ENCODE measurements at regions not wholly inside any gene's neighbourhood (a gene's known extent, or its start where the extent isn't known, plus 50 kb on each side); places are given as distances from the start of the nearest gene placed in this dataset.

DNA sequence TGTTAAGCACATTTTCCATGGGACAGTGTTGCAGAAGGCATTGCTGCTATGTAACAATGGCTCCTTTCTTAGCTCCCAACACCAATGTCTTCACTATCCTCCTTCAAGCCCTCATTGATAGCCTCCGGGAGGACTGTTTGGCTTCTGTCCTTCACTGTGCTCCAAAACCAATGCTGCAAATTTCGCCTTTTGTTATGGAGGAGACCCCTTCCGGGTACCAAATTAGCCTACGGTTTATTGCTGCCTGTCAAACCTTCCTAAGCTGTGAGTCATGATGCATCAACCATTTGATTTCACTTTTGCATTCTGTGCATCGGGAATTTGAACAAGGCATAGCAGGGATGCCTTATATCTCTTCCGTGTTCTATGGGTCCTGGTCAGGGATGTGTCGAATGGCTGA lies 432.9 kb downstream of the GATA3 start:
- Histone ChIP-seq H3K27ac (ENCODE audit: low read length) (no peak overlapping the region), H3K9ac (ENCODE audit: low read depth, low read length) (no peak overlapping the region)

DNA sequence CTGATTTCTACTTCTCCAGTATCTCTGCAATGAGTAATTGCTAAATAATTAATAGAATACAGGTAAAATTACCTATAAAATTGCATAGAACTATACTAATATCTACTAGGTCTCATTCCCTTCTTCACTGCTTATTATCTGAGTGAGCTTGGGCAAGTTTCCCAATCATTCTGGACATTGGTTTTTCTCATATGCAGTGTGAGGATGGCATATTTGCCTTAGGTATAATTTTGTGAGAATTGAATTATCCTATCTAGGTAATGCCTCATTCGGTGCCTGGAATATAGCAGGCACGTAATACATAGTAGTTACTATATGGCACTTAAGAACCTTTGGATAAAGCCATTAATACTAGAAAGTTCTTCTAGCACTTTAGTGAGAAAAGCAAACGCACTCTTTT lies 434.7 kb downstream of the GATA3 start:
- Histone ChIP-seq H3K27ac (ENCODE audit: low read length) (no peak overlapping the region), H3K27me3 (ENCODE audit: insufficient read depth, low read length) (no peaks in the 10 kb centered on the region), H3K4me1 (ENCODE audit: insufficient read depth, low read length) (no peaks in the 10 kb centered on the region; the same call in 1 of the 2 replicates), H3K36me3 (ENCODE audit: insufficient read depth, low read depth, low read length) (no peaks in the 10 kb centered on the region), H3K9ac (ENCODE audit: low read depth, low read length) (no peak overlapping the region), H3K9me3 (ENCODE audit: insufficient read depth, low read depth, low read length) (no peaks in the 10 kb centered on the region), H3K4me3 (ENCODE audit: low read length) (no peak overlapping the region)

More for the DNA sequence above, 432.9 kb downstream of the GATA3 start:
- H3K4me3 ChIP-seq (ENCODE audit: low read length): no peak overlapping the region
- H3K36me3 ChIP-seq (ENCODE audit: insufficient read depth, low read depth, low read length): no peaks in the 10 kb centered on the region
- H3K27me3 ChIP-seq (ENCODE audit: insufficient read depth, low read length): no peaks in the 10 kb centered on the region; the same call in 1 of the 2 replicates
- H3K4me1 ChIP-seq (ENCODE audit: insufficient read depth, low read length): no peaks in the 10 kb centered on the region; the same call in 1 of the 2 replicates
- no peaks in the 10 kb centered on the region for H3K9me3 ChIP-seq (ENCODE audit: insufficient read depth, low read depth, low read length)

DNA sequence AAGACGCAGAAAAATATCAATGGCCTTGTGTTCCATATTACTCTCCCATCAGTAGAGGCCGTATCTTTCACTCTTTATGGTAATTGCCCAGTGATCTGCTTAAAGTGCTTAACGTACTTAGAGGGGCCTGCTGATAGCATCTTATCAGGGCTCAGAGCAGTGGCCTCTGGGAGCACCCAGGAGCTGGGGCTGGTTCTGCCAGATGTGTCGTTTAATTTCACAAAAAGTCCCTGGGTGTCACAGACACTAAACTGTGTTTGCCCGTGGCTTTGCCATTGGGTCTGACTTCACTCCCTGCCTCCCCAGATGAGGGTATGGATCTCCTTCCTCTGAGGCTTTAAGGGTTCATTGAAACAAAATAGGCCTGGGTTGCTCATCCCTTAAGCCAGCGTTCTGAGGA lies 435.3 kb downstream of the GATA3 start:
- Histone ChIP-seq H3K9ac (ENCODE audit: low read depth, low read length) (no peak overlapping the region), H3K4me1 (ENCODE audit: insufficient read depth, low read length) (no peaks in the 10 kb centered on the region; the same call in 1 of the 2 replicates), H3K27ac (ENCODE audit: low read length) (no peak overlapping the region), H3K4me3 (ENCODE audit: low read length) (no peak overlapping the region), H3K27me3 (ENCODE audit: insufficient read depth, low read length) (no peaks in the 10 kb centered on the region; the same call in 1 of the 2 replicates), H3K9me3 (ENCODE audit: insufficient read depth, low read depth, low read length) (no peaks in the 10 kb centered on the region), H3K36me3 (ENCODE audit: insufficient read depth, low read depth, low read length) (no peaks in the 10 kb centered on the region)

DNA sequence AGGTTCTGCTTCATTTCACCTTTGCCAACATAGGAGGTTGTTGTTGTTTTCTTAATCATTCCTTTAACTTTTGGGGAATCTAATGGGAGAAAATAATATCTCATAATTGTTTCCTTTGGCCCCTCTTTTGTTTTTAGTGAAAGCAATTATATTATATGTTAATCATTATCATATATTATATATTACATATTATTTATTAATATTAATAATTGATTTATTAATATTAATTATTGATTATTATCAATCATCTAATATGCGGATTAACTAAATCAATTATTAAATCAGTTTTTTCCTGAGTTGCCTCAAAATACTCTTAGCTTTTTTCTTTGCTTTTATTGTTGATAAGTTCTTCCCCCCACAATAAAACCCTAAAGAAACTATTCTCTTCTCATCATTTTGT lies 443.8 kb downstream of the GATA3 start:
- no peak overlapping the region for H3K9ac ChIP-seq (ENCODE audit: low read depth, low read length)
- no peaks in the 10 kb centered on the region; the same call in 1 of the 2 replicates for H3K27me3 ChIP-seq (ENCODE audit: insufficient read depth, low read length)
- H3K9me3 ChIP-seq (ENCODE audit: insufficient read depth, low read depth, low read length): no peaks in the 10 kb centered on the region
- peaks cover 13% of the 10 kb centered on the region; the same call in 1 of the 2 replicates for H3K4me1 ChIP-seq (ENCODE audit: insufficient read depth, low read length)
- H3K36me3 ChIP-seq (ENCODE audit: insufficient read depth, low read depth, low read length): no peaks in the 10 kb centered on the region
- no peak overlapping the region for H3K27ac ChIP-seq (ENCODE audit: low read length)
- H3K4me3 ChIP-seq (ENCODE audit: low read length): no peak overlapping the region

DNA sequence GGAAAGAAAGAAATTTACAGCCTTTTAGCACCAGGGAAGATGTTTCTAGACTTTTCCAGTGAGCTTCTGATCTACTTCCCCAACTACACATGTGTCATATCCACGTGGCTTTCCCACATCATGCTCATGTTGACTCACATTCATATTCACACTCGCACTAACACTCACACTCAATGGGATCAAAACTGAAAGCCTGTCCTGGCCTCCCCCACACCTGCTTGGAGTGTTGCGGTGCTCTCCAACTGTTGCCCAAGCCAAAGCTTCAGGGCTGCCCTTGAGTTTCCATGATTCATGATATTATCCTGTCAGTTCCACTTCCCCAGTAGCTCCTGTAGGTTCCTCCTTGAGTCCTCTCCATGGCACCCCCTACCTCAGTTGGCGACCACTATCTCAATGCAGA lies 444.4 kb downstream of the GATA3 start:
- H3K27me3 ChIP-seq (ENCODE audit: insufficient read depth, low read length): no peaks in the 10 kb centered on the region; the same call in 1 of the 2 replicates
- H3K4me3 ChIP-seq (ENCODE audit: low read length): no peak overlapping the region
- H3K36me3 ChIP-seq (ENCODE audit: insufficient read depth, low read depth, low read length): no peaks in the 10 kb centered on the region
- no peaks in the 10 kb centered on the region for H3K9me3 ChIP-seq (ENCODE audit: insufficient read depth, low read depth, low read length)
- no peak overlapping the region for H3K9ac ChIP-seq (ENCODE audit: low read depth, low read length)
- H3K4me1 ChIP-seq (ENCODE audit: insufficient read depth, low read length): peaks cover 16% of the 10 kb centered on the region; the same call in 1 of the 2 replicates
- H3K27ac ChIP-seq (ENCODE audit: low read length): no peak overlapping the region

DNA sequence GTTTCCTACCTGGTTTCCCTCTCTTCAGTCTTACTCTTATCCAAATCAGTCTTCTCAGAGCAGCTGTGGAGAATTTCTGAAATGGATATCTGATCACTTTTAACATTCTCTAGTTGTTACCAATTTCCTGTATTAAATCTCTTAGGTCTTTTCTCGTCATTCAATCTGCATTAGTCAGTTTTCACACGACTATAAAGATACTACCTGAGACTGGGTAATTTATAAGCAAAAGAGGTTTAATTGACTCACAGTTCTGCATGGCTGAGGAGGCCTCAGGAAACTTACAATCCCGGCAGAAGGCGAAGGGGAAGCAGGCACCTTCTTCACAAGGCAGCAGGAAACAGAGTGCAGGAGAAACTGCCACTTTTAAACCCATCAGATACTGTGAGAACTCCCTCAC lies 444.8 kb downstream of the GATA3 start:
- Histone ChIP-seq H3K9ac (ENCODE audit: low read depth, low read length) (no peak overlapping the region), H3K4me1 (ENCODE audit: insufficient read depth, low read length) (peaks cover 20% of the 10 kb centered on the region; the same call in 1 of the 2 replicates), H3K27me3 (ENCODE audit: insufficient read depth, low read length) (no peaks in the 10 kb centered on the region; the same call in 1 of the 2 replicates), H3K9me3 (ENCODE audit: insufficient read depth, low read depth, low read length) (no peaks in the 10 kb centered on the region), H3K4me3 (ENCODE audit: low read length) (no peak overlapping the region), H3K36me3 (ENCODE audit: insufficient read depth, low read depth, low read length) (no peaks in the 10 kb centered on the region), H3K27ac (ENCODE audit: low read length) (no peak overlapping the region)

DNA sequence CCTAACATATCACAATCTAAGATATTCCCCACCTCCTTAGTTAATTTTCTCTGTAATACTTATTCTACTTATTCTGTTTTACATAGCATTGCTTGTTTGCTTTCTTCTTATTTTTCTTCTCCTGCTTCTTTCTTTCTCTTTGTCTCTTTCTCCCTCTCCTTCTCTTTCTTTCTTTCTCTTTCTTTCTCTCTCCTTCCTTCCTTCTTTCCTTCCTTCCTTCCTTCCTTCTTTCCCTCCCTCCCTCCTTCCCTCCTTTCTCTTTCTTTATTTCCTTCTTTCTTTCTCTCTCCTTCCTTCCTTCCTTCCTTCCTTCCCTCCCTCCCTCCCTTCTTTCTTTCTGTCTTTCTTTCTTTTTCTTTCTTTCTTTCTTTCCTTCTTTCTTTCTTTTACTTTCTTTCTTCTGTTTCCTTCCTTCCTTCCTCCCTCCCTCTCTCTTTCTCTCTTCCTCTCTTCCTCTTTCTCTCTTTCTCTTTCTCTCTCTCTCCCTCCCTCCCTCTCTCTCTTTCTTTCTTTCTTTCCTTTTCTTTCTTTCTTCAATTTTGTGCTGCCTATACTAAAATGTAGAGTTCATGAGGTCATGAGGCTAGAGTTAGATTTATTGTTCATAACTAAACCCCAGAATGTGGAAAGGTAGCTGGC lies 445.4 kb downstream of the GATA3 start:
- Histone ChIP-seq H3K27ac (ENCODE audit: low read length) (no peak overlapping the region), H3K9me3 (ENCODE audit: insufficient read depth, low read depth, low read length) (no peaks in the 10 kb centered on the region), H3K4me3 (ENCODE audit: low read length) (no peak overlapping the region)

DNA sequence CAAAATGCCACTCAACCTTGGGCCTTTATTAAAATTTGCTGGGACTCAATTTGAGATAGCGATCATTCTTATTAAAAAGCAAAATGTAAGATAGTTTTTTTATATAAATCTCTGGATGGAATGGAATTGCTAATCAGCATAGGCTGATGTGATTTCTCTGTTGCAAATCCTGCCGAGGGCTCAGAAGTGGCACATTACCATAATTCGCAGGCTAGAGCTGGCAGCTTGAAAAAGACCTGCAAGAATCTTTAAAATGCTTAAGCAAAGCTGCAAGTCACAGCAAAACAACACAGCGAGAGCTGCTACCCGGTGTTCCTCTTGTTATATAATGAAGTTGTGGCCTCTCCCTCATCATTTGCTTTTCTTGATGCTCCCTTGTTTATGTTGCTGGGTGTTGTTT lies 448.1 kb downstream of the GATA3 start:
- Histone ChIP-seq H3K36me3 (ENCODE audit: insufficient read depth, low read depth, low read length) (no peaks in the 10 kb centered on the region), H3K27me3 (ENCODE audit: insufficient read depth, low read length) (no peaks in the 10 kb centered on the region), H3K27ac (ENCODE audit: low read length) (no peak overlapping the region), H3K9me3 (ENCODE audit: insufficient read depth, low read depth, low read length) (no peaks in the 10 kb centered on the region), H3K4me1 (ENCODE audit: insufficient read depth, low read length) (peaks cover 21% of the 10 kb centered on the region; the same call in 1 of the 2 replicates), H3K4me3 (ENCODE audit: low read length) (no peak overlapping the region), H3K9ac (ENCODE audit: low read depth, low read length) (no peak overlapping the region)

More for the DNA sequence above, 445.4 kb downstream of the GATA3 start:
- Histone ChIP-seq H3K4me1 (ENCODE audit: insufficient read depth, low read length) (peaks cover 21% of the 10 kb centered on the region; the same call in 1 of the 2 replicates), H3K9ac (ENCODE audit: low read depth, low read length) (no peak overlapping the region), H3K36me3 (ENCODE audit: insufficient read depth, low read depth, low read length) (no peaks in the 10 kb centered on the region), H3K27me3 (ENCODE audit: insufficient read depth, low read length) (no peaks in the 10 kb centered on the region)

DNA sequence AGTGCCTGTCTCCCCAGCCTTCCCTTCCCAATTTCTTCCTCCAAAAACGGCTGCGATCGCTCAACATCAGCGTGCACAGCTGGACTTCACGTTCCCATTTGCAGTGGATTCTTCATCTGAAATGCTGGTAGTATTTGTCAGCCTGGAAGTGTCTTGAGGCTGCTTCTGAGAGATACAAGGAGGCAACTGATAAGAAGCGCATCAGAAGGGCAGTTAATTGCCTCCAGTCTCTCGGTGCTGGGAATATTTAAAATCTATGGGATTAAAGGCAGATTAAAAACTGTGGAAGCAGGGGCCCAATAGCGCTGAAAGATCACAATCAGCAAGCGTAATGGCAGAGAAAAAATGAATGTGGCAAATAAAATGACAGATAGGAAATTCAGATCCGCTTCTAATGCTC lies 450.0 kb downstream of the GATA3 start:
- Histone ChIP-seq H3K27ac (ENCODE audit: low read length) (no peak overlapping the region), H3K27me3 (ENCODE audit: insufficient read depth, low read length) (no peaks in the 10 kb centered on the region), H3K4me3 (ENCODE audit: low read length) (no peak overlapping the region), H3K36me3 (ENCODE audit: insufficient read depth, low read depth, low read length) (no peaks in the 10 kb centered on the region), H3K9ac (ENCODE audit: low read depth, low read length) (no peak overlapping the region), H3K9me3 (ENCODE audit: insufficient read depth, low read depth, low read length) (no peaks in the 10 kb centered on the region), H3K4me1 (ENCODE audit: insufficient read depth, low read length) (peaks cover 25% of the 10 kb centered on the region; the same call in 1 of the 2 replicates)

DNA sequence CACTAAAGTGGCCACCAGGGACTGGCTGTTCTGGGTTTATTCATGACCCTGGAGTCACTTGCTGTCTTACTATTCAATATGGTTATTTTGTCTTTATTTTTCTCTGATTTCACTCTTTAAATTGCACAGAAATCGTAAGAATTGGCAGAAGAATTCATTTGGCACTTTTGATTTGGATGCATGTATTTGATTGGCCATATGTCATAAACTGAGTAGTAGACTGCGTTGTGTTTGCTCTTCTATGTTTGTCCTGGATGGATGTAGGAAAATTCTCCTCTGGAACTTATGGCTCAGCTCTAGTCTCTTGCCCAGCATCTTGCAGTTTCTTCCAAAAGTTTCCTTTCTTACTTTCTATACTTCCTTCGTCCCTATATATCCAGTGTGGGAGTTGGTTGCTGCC lies 452.7 kb downstream of the GATA3 start:
- Histone ChIP-seq H3K36me3 (ENCODE audit: insufficient read depth, low read depth, low read length) (no peaks in the 10 kb centered on the region), H3K9me3 (ENCODE audit: insufficient read depth, low read depth, low read length) (no peaks in the 10 kb centered on the region), H3K4me1 (ENCODE audit: insufficient read depth, low read length) (peaks cover 26% of the 10 kb centered on the region; the same call in 1 of the 2 replicates), H3K4me3 (ENCODE audit: low read length) (no peak overlapping the region), H3K27ac (ENCODE audit: low read length) (no peak overlapping the region), H3K9ac (ENCODE audit: low read depth, low read length) (no peak overlapping the region), H3K27me3 (ENCODE audit: insufficient read depth, low read length) (no peaks in the 10 kb centered on the region)

DNA sequence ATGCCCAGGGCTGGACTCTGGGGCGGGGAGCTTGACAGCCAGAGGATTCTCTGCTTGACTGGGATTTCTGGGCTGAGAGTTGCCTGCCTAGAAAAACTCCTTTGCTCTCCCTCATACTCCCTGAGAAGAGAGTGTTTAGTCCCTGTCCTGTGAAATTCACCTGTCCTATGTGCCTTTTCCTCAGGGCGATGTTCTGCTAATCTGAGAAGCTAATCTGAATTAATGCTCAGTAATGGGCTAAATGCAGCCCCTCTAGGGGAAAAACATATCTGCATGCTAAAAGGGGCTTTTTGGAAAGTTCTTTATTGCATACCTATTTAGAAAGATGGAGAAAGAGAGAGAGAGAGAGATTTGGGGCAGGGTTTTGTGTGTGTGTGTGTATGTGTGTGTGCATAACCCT lies 454.4 kb downstream of the GATA3 start:
- Histone ChIP-seq H3K4me1 (ENCODE audit: insufficient read depth, low read length) (peaks cover 20% of the 10 kb centered on the region; the same call in 1 of the 2 replicates), H3K4me3 (ENCODE audit: low read length) (no peak overlapping the region), H3K9me3 (ENCODE audit: insufficient read depth, low read depth, low read length) (no peaks in the 10 kb centered on the region), H3K36me3 (ENCODE audit: insufficient read depth, low read depth, low read length) (no peaks in the 10 kb centered on the region), H3K9ac (ENCODE audit: low read depth, low read length) (no peak overlapping the region), H3K27ac (ENCODE audit: low read length) (no peak overlapping the region), H3K27me3 (ENCODE audit: insufficient read depth, low read length) (no peaks in the 10 kb centered on the region)

DNA sequence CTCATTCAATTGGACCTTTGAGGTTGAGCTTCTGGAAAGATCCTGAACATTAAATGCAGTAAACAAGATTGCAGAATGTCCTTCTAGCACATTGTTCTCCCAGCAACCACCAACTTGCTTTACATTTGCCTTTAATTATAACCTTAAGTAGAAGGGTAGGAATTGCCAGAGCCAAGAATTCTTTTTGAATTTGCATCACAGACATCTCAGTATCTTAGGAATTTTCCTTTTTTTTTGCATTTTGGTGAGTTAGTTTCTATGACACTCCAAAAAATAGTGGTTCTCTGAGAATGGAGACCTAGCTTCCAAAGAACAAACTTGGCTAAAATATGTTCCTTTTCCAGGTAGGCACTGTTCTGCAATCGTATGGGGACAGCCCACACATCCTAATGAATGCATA lies 456.0 kb downstream of the GATA3 start:
- H3K27ac ChIP-seq (ENCODE audit: low read length): no peak overlapping the region
- no peak overlapping the region for H3K4me3 ChIP-seq (ENCODE audit: low read length)
- H3K27me3 ChIP-seq (ENCODE audit: insufficient read depth, low read length): no peaks in the 10 kb centered on the region

More for the DNA sequence above, 456.0 kb downstream of the GATA3 start:
- Histone ChIP-seq H3K9me3 (ENCODE audit: insufficient read depth, low read depth, low read length) (no peaks in the 10 kb centered on the region), H3K4me1 (ENCODE audit: insufficient read depth, low read length) (peaks cover 14% of the 10 kb centered on the region; the same call in 1 of the 2 replicates), H3K36me3 (ENCODE audit: insufficient read depth, low read depth, low read length) (no peaks in the 10 kb centered on the region), H3K9ac (ENCODE audit: low read depth, low read length) (no peak overlapping the region)
